AG08395 (cell line): ENCODE measurements at regions not wholly inside any gene's neighbourhood (a gene's known extent, or its start where the extent isn't known, plus 50 kb on each side); places are given as distances from the start of the nearest gene placed in this dataset.
"Not testable (repeated sequence)": the region's sequence is repeated elsewhere in the genome, so short reads cannot be mapped to it uniquely, and the experiment has no call there.

ENCODE experiments used
- DNase-seq: peaks from one replicate; pipeline ENCODE4 v3.0.0; 2012; ENCODE audit warnings: mixed read lengths, low spot score

GRCh38 chr4:84126061-84126787 lies 372.9 kb downstream of the NKX6-1 start:
- DNase-seq, result no peak

DNA sequence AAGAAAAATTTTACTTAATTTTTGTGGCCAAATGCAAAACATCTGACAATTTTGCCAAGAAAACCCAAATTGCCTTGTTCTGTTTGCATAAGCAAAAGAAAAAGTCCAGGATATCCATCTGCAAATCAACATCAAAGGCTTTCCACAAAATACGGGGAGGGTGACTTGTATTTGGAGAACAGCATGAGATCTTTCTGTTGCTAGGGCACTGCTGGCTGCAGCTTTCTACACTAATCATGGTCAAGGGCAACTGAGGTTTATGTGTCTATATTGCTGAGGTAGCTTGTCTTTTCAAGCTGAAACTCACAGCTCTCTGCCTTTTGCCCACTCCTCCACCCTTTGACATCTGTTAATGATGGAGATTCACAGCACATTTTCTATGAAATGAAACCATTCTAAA lies 389.1 kb downstream of the NKX6-1 start:
- no peak for DNase-seq

DNA sequence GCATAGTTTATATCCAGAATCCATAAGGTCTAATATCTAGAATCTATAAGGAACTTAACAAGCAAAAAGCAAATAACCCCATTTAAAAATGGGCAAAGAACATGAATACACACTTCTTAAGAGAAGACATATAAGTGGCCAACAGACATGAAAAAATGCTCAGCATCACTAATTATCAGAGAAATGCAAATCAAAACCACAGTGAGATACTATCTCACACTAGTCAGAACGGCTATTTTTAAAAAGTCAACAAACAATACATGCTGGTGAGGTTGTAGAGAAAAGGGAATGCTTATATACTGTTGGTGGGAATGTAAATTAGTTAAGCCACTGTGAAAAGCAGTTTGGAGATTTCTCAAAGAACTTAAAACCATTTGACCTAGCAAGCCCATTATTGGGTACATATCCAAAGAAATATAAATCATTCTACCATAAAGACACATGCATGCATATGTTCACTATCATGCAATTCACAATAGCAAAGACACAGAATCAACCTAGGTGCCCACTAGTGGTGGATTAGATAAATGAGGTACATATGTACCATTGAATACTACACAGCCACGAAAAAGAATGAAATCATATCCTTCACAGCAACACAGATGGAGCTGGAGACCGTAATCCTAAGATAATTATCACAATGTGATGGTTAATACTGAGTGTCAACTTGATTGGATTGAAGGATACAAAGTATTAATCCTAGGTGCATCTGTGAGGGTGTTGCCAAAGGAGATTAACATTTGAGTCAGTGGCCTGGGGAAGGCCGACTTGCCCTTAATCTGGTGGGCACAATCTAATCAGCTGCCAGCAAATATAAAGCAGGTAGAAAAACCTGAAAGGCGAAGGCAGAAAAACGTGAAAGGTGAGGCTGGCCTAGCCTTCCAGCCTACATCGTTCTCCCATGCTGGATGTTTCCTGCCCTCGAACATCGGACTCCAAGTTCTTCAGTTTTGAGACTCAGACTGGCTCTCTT lies 397.2 kb downstream of the NKX6-1 start:
- not testable (repeated sequence) for DNase-seq

DNA sequence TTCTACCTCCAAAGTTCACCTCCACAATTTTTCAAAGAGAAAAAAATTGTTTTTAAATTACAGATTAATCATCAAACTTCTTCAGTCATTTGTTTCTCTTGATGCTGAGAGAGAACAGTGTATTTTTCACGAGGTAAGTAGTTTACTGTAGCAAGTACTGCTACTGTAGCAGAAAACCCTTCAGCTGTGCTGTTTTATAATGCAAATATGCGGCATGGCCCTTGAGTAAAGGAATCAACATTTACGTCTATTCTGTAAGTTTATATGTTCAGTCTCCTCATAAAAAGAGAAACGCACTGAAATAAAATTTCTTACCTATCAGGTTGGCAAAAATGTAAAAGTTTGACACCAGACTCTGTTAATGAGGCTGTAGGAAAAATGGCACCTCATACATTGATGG lies 399.0 kb downstream of the NKX6-1 start:
- no peak for DNase-seq

DNA sequence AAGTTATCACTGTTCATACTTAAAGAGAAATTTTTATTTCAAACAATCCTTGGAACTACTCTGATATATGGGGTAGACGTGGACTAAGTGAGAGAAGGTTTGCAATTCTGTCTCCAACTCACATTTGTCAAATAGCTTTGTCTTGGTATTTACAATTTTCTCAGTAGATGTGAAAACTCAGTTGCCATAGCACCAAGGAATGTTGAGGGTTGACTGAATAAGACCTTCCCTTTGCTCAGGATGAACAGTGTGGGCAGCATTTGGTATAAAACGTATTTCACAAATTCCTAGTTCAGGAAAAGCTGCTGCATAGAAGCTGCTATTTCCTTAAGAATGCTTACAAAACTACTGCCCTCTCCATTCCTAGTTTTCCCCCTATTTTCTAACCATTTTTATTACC lies 399.5 kb downstream of the NKX6-1 start:
- no peak for DNase-seq

DNA sequence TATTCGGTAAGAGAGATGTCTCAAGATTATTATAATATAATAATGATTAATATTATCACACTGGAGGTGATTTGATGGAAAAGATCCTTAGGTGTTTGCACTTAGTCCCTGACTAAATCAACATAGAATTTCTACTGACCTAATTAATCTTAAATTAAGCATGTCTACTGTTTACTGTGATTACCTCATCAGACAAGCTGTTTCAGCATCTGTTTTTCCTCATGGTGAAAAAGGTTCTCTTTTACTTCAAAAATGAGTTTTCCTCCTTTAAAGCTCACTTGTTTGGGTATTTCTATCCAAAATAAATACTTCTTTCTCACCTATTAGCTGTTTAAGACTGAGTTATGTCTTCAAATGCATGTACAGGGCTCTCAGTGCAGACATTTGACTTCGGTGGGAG lies 407.8 kb downstream of the NKX6-1 start:
- DNase-seq, result no peak

- no peak for DNase-seq
Measured at GRCh38 chr4:84089652-84090437, 409.2 kb downstream of the NKX6-1 start.

DNA sequence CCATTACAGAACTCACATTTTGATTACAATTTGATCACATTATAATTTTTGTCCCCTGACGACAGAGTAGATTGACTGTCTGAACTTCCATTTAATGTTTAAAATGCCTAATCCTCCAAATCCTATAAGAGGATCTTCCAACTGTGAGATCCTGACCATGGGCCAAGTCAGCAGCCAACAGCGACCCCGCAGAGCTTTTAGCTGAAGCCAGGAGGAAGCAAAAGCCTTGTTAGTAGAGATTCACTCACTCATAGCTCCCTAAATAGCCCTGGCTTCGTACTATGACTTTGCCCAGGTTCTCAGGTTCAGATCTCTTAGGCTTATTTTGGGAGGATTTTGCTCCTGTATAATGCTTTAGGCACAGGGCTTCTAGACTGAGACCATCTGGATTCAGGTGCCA lies 413.1 kb downstream of the NKX6-1 start:
- DNase-seq, result no peak

- DNase-seq, result no peak
Measured at GRCh38 chr4:84070289-84070688, 428.8 kb downstream of the NKX6-1 start.

- DNase-seq, result no peak
Measured at GRCh38 chr4:84063619-84064018, 435.5 kb downstream of the NKX6-1 start.

DNA sequence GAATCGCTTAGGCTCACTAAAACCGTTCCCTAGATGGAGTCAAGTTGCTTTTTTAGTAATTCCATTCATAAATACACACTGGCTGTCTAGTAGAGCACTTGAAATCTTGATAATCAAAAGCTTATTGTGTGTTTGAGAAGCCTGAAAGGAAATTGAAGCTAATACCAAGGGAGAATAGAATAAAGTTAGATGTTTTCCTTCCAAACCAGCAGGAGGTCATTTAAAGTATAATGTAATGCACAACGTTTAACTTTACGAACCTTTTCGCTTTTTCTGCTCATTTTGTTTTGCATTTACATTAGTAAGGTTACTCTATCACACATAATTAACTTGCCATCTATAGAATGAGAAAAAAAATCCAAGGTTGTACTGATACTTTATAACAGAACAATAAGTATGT lies 440.9 kb downstream of the NKX6-1 start:
- DNase-seq, result no peak

DNA sequence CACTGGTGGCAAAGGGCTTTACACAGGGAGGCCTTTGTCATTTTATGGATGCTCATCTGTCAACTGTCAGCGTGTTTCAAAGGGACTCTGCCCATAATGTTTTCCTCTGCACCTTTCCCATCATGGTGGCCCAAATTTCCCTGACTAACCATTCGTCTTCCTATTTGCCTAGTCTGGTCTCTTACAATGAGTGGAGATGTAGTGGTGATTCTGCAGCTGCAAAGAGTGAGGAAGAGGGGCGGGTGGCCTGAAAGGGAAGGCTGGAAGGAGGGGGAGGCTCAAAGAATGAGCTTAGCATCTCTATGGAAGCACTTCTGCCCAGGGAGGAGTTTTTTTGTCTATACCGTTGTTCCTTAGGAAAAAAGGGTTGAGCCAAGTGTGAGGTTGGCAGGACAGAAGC lies 447.5 kb downstream of the NKX6-1 start:
- no peak for DNase-seq

- DNase-seq, result no peak
Measured at GRCh38 chr4:84051089-84051488, 448.0 kb downstream of the NKX6-1 start.

DNA sequence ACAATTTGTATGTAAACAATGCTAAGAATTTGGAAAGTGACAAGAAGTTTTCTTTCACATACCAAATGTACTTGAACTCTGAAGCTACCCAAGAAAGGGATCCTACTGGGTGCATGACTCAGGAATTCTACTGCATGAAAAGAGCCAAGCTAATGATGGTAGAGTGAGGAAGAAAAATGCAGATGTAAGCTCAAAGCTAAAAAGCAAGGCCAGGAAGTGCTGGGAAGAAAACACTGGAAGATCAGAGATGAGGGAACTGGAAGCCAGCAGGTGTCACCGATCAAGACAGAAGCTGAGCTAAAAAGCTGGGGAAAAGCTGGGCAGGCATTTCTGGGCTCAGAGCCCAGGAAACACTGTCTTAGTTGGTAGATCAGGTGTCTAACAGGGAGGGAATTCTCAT lies 449.1 kb downstream of the NKX6-1 start:
- no peak for DNase-seq

DNA sequence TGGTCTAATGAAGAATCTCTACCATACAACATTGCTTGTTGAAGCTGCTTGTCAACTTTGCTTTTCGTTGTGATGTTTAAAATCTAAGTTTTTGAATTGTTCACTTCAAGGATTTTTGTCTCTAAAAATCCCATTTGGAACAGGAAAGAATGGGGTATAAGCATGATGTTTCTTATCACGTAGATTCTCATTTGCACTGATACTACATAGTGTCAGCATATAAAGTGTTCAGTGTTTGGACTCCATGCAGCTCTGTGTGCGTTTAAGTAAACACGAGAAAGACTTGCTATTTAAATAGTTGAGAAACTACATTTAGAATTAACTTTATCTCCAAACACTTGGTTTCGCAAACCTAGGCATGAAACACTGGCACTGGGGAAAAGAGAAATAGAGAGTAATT lies 452.5 kb downstream of the NKX6-1 start:
- no peak for DNase-seq

DNA sequence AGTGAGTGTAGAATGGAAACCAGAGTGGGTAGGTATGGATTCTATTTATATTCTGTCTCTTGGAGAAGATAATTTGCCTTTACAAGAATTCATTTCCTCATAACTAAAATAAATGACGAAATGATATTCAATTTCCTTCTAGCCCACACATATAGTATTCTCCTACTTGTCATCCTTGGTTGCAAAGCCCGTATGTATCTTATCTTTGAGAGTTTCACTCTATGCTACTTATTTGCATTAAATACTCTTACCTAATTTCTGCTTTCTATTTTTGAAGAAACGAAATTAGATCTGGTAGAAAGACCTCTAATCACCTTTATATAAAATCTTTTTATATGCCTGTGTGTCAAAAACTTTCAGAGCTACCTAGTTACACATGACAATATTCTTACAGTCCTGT lies 457.7 kb downstream of the NKX6-1 start:
- no peak for DNase-seq

- DNase-seq, result no peak
Measured at GRCh38 chr4:84035568-84035967, 463.5 kb downstream of the NKX6-1 start.

- no peak for DNase-seq
Measured at GRCh38 chr4:84032372-84032771, 466.7 kb downstream of the NKX6-1 start.

GRCh38 chr4:84031401-84031800 lies 467.7 kb downstream of the NKX6-1 start:
- no peak for DNase-seq

GRCh38 chr4:84028340-84028739 lies 470.8 kb downstream of the NKX6-1 start:
- DNase-seq, result no peak

- DNase-seq, result no peak
Measured at GRCh38 chr4:84024405-84024804, 474.7 kb downstream of the NKX6-1 start.

GRCh38 chr4:84022564-84022963 lies 476.5 kb downstream of the NKX6-1 start:
- DNase-seq, result no peak

DNA sequence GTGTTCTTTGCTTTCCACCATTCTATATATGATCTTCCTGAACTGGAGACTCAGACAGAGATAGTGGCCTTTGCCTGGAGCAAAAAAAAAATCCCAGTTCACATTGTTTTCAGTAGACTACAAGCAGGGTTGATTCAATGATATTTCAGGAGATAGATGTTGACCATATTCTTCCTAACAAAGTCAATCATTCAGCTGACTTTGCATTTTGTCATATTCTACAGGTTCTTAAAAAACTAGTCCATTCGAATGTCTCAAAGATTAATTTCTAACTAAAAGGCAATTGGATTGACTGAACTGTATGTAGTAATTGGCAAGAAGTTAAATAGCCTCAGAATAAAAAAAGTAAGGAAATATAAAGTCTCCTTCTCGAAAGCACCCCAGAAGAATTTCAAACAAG lies 479.5 kb downstream of the NKX6-1 start:
- DNase-seq, result no peak
